K562 (cell line): ENCODE measurements at regions not wholly inside any gene's neighbourhood (a gene's known extent, or its start where the extent isn't known, plus 50 kb on each side); places are given as distances from the start of the nearest gene placed in this dataset.

Experiments used
- ATAC-seq: fragments of 200-7000 bp; cut with Tn5 transposase; 3 replicates; pipeline ENCODE4 v1.9.1; 2020; ENCODE audit warnings: moderate library complexity
- BruUV-seq: library from RNA; stranded (reverse); fragments of 400-500 nt; replicated peaks from 2 replicates; lab custom pipeline; 2021; lab: Mats Ljungman, UMichigan
- CTCF ChIA-PET: fragments of 300-600 bp; formaldehyde crosslinking; extraction: SDS; loops from one replicate; lab custom pipeline; 2021; ENCODE audit warnings: low intra/inter-chr PET ratio; lab: Yijun Ruan, JAX
- POLR2A ChIA-PET: fragments of 300-600, 350-650 bp; sonication (Branson Sonifier 250); formaldehyde crosslinking; extraction: SDS; loops from one replicate; lab custom pipeline; 2021; ENCODE audit warnings: antibody characterized with exemption, inconsistent platforms; lab: Yijun Ruan, JAX
- DNase-seq, 4 experiments: peaks; one replicate each; pipeline versions ENCODE4 v3.0.0 to v3.0.0-alpha.2; 2011 to 2018; ENCODE audit warnings: low spot score in 3 of 4, mixed read lengths in 3 of 4; ENCODE audit errors: extremely low read depth in 1 of 4
- FAIRE-seq: peaks from 2 replicates; lab custom pipeline; 2011; peaks lifted over from hg19 to GRCh38; lab: Jason Lieb, UNC
- H2AFZ ChIP-seq: 2 replicates; pipeline ENCODE4 v1.6.0; 2011; ENCODE audit warnings: low read depth, low read length, control low read depth, inconsistent platforms
- H3K27ac ChIP-seq: fragments of 200-600 bp; 3 replicates; pipeline ENCODE4 v1.8.0; 2011; ENCODE audit warnings: low read depth, mild to moderate bottlenecking, control low read depth, inconsistent platforms, low read length, moderate library complexity, mixed read lengths; ENCODE audit errors: extremely low read depth
- H3K27me3 ChIP-seq, 2 experiments: fragments of 300-600 bp in 1 of 2; 2 replicates in 1 of 2; 3 replicates in 1 of 2; pipeline versions ENCODE4 v1.6.0 to v1.8.0; 2011; ENCODE audit warnings: inconsistent platforms in 2 of 2, low read length in 2 of 2, mild to moderate bottlenecking in 1 of 2, mixed read lengths in 1 of 2, moderate library complexity in 1 of 2; ENCODE audit not compliant: control insufficient read depth in 2 of 2, insufficient read depth in 2 of 2
- H3K36me3 ChIP-seq: fragments of 300-600 bp; 3 replicates; pipeline ENCODE4 v1.8.0; 2011; ENCODE audit warnings: mild to moderate bottlenecking, low read length, inconsistent platforms; ENCODE audit not compliant: control insufficient read depth, insufficient read depth
- H3K4me1 ChIP-seq, 2 experiments: fragments of 200-600 bp in 1 of 2; replicated peaks in 1 of 2; 2 replicates in 1 of 2; 3 replicates in 1 of 2; pipeline versions ENCODE4 v1.5.1 to v1.8.0; 2011; ENCODE audit warnings: inconsistent platforms in 2 of 2, low read length in 2 of 2, mild to moderate bottlenecking in 1 of 2, mixed read lengths in 1 of 2, moderate library complexity in 1 of 2; ENCODE audit not compliant: control insufficient read depth in 2 of 2, insufficient read depth in 2 of 2
- H3K4me2 ChIP-seq: 2 replicates; pipeline ENCODE4 v1.6.1; 2011; ENCODE audit warnings: low read length, control low read depth, inconsistent platforms, mixed read lengths; ENCODE audit not compliant: insufficient read depth
- H3K4me3 ChIP-seq: fragments of 200-600 bp; sonication (generic), shearing (Covaris generic); 2 replicates; pipeline ENCODE4 v1.5.1; 2016; ENCODE audit warnings: control low read depth, inconsistent platforms
- H3K79me2 ChIP-seq: fragments of 200-600 bp; 3 replicates; pipeline ENCODE4 v1.8.0; 2011; ENCODE audit warnings: low read length, inconsistent platforms; ENCODE audit not compliant: control insufficient read depth, insufficient read depth
- H3K9ac ChIP-seq, 2 experiments: 2 replicates each; pipeline versions ENCODE4 v1.6.0 to v1.6.1; 2011; ENCODE audit warnings: low read depth in 2 of 2, low read length in 2 of 2, control low read depth in 1 of 2, inconsistent platforms in 1 of 2, mild to moderate bottlenecking in 1 of 2, mixed read lengths in 1 of 2; ENCODE audit not compliant: insufficient read depth in 1 of 2
- H3K9me1 ChIP-seq: one replicate; pipeline ENCODE4 v1.6.0; 2011; ENCODE audit warnings: inconsistent platforms, mild to moderate bottlenecking, low read length, moderate library complexity; ENCODE audit not compliant: control insufficient read depth, insufficient read depth
- H3K9me3 ChIP-seq: replicated peaks from 2 replicates; pipeline ENCODE4 v1.5.1; 2011; ENCODE audit warnings: low read depth, low read length, inconsistent platforms; ENCODE audit not compliant: control insufficient read depth, insufficient read depth
- H4K20me1 ChIP-seq: replicated peaks from 2 replicates; pipeline ENCODE4 v1.6.1; 2011; ENCODE audit warnings: low read length, inconsistent platforms, mixed read lengths; ENCODE audit not compliant: control insufficient read depth, insufficient read depth
- CSDE1 ChIP-seq, 2 experiments: fragments of 450-650 bp; IDR thresholded peaks; 2 replicates each; pipeline ENCODE4 v1.6.1; 2016; ENCODE audit warnings: mild to moderate bottlenecking in 1 of 2
- CUX1 ChIP-seq: fragments of 200-800 bp; sonication (Bioruptor generic); IDR thresholded peaks from 2 replicates; pipeline ENCODE4 v1.6.1; 2016; ENCODE audit warnings: missing genetic modification characterization, missing compliant biosample characterization
- ELF2 ChIP-seq: fragments of 250-450 bp; sonication (Bioruptor Pico); IDR thresholded peaks from 2 replicates; pipeline ENCODE4 v1.5.0; 2021; ENCODE audit warnings: mild to moderate bottlenecking
- GATA2 ChIP-seq: sonication (generic); formaldehyde crosslinking; IDR thresholded peaks from 2 replicates; pipeline ENCODE4 v1.4.0; 2020; ENCODE audit warnings: mild to moderate bottlenecking, missing genetic modification reagents
- POLR2AphosphoS2 ChIP-seq: IDR thresholded peaks from 2 replicates; pipeline ENCODE4 v1.6.1; 2012; ENCODE audit warnings: low read length, improper control_type of control experiment
- POLR2AphosphoS5 ChIP-seq: IDR thresholded peaks from 2 replicates; pipeline ENCODE4 v1.6.1; 2011; ENCODE audit warnings: mild to moderate bottlenecking, low read depth, low read length, moderate library complexity; ENCODE audit not compliant: control insufficient read depth, insufficient read depth
- POLR2H ChIP-seq: IDR thresholded peaks from 2 replicates; pipeline ENCODE4 v1.6.1; 2016; ENCODE audit warnings: missing genetic modification characterization, low read depth, mild to moderate bottlenecking, control low read depth, missing compliant biosample characterization, moderate library complexity
- RBM39 ChIP-seq: fragments of 200-400 bp; formaldehyde crosslinking; optimal IDR thresholded peaks from 2 replicates; pipeline ENCODE3; 2018; ENCODE audit warnings: low read depth, low read length
- ZNF76 ChIP-seq: fragments of 250-450 bp; sonication (Bioruptor Pico); IDR thresholded peaks from 2 replicates; pipeline ENCODE4 v1.4.0; 2020; ENCODE audit warnings: mild to moderate bottlenecking, moderate library complexity, borderline replicate concordance
- WGBS: fragments of 100-300 bp; shearing (Covaris generic); methylation state at CpG from one replicate; pipeline ENCODE4 v1.1.6; 2016; ENCODE audit warnings: low coverage, mixed read lengths; ENCODE audit not compliant: insufficient coverage; ENCODE audit errors: missing lambda C conversion rate; 5-methylcytosine and 5-hydroxymethylcytosine counted together
- in situ Hi-C: fragments of 300-500 bp; cut with MboI; formaldehyde crosslinking; loops from 4 replicates; pipeline ENCODE4 v1.15.0; 2018; ENCODE audit warnings: inconsistent platforms, mixed read lengths
- intact Hi-C: fragments of 100-400 bp; cut with micrococcal nuclease; formaldehyde crosslinking; loops from 2 replicates; pipeline ENCODE4 v1.14.2; 2022
- TF ChIP-seq, protein P1 (sequence below): sonication (generic); formaldehyde crosslinking; IDR thresholded peaks from 2 replicates; pipeline ENCODE4 v1.8.0; 2022; ENCODE audit warnings: missing genetic modification reagents, mild to moderate bottlenecking, borderline replicate concordance

DNA sequence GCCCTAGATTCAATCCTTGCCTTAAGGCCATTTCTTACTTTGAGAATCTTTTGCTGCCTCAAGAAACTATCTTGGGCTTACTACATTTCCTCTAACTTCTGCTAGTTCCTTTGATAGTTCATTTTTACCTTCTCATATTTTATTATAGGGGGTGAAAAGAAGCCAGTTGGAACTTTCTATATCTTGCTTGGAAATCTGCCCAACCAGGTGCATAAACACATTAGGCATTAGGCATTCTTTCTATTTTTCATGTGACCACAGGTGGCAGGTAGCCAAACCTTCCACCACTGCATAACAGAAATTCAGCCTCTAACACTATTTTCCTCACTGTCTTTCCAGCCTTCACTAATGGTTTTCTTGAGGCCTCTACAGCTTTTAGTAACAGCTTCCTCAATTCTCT, 300.0 kb upstream of the SP8 start (continued):
- TF ChIP-seq, protein P1, sequence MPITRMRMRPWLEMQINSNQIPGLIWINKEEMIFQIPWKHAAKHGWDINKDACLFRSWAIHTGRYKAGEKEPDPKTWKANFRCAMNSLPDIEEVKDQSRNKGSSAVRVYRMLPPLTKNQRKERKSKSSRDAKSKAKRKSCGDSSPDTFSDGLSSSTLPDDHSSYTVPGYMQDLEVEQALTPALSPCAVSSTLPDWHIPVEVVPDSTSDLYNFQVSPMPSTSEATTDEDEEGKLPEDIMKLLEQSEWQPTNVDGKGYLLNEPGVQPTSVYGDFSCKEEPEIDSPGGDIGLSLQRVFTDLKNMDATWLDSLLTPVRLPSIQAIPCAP (CRISPR knock-in tag): no peak
- TF ChIP-seq POLR2AphosphoS5: no peak
- TF ChIP-seq CUX1 (CRISPR knock-in tag): no peak

DNA sequence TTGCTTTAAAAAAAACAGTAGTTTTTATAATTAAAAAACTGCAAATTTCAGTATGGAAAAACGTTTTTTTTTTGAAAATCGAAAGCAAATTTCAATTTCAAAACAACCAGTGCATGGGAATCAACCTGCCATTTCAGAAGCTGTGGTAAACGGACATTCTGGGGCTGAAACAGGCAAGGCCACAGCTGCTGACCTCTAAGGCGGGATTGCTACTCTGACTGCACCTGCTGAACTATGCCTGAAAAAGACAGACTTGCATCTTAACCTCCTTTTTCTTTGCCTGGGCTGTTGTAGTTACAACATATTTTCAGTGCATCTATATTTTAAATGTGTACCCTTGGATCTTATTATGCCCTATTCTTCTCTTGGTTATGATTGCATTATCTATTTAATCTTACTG, 303.0 kb upstream of the SP8 start:
- TF ChIP-seq CSDE1 (IDR thresholded peaks at IDR 0.05) (no peak), POLR2AphosphoS2 (no peak), ZNF76 (CRISPR knock-in tag) (no peak), RBM39 (no peak), GATA2 (CRISPR knock-in tag) (no peak), ELF2 (CRISPR knock-in tag) (no peak), POLR2H (tag) (no peak)
- TF ChIP-seq, all 486 proteins: peak for 0
- BruUV-seq: no TSS peak
- in situ Hi-C loops (no loop called here), intact Hi-C loops (no loop called here)
- Histone ChIP-seq H3K4me2 (no peak overlapping the region), H3K27me3 (no peaks in the 10 kb centered on the region), H3K79me2 (no peaks in the 10 kb centered on the region), H3K9ac (no peak overlapping the region), H3K4me3 (no peak overlapping the region), H3K4me1 (no peaks in the 10 kb centered on the region), H3K27ac (no peak overlapping the region), H2AFZ (no peak overlapping the region), H4K20me1 (no peaks in the 10 kb centered on the region), H3K9me1 (no peaks in the 10 kb centered on the region), H3K36me3 (no peaks in the 10 kb centered on the region), H3K9me3 (no peaks in the 10 kb centered on the region)
- ChIA-PET POLR2A (no interaction called here), CTCF (no interaction called here)
- FAIRE-seq (no peak), ATAC-seq (no peak), DNase-seq (no peak)
- 2% methylated on average over 4 of the region's 4 CpGs for WGBS
